GDM1 (cell line): ENCODE measurements at regions not wholly inside any gene's neighbourhood (a gene's known extent, or its start where the extent isn't known, plus 50 kb on each side); places are given as distances from the start of the nearest gene placed in this dataset.

Source experiments
- DNase-seq: peaks from one replicate; lab custom pipeline; 2025; lab: John Stamatoyannopoulos, UW

GRCh38 chr1:93744299-93744988 lies 62.8 kb upstream of the BCAR3 start:
- no peak for DNase-seq

- DNase-seq = no peak
Measured at GRCh38 chr1:93743465-93743864, 61.8 kb upstream of the BCAR3 start.

- DNase-seq = no peak
Measured at GRCh38 chr1:93740601-93741031, 59.0 kb upstream of the BCAR3 start.

GRCh38 chr1:93740157-93740556 lies 58.5 kb upstream of the BCAR3 start:
- no peak for DNase-seq

- DNase-seq = no peak
Measured at GRCh38 chr1:93739472-93739871, 57.8 kb upstream of the BCAR3 start.

- no peak for DNase-seq
Measured at GRCh38 chr1:93738926-93739325, 57.3 kb upstream of the BCAR3 start.

- DNase-seq = no peak
Measured at GRCh38 chr1:93738075-93738622, 56.5 kb upstream of the BCAR3 start.

- no peak for DNase-seq
Measured at GRCh38 chr1:93735722-93736121, 54.1 kb upstream of the BCAR3 start.

- DNase-seq = no peak
Measured at GRCh38 chr1:93734999-93735398, 53.4 kb upstream of the BCAR3 start.

GRCh38 chr1:93733340-93733739 lies 51.7 kb upstream of the BCAR3 start:
- no peak for DNase-seq

- no peak for DNase-seq
Measured at GRCh38 chr1:93732514-93732913, 50.9 kb upstream of the BCAR3 start.
